K562 (cell line): ENCODE measurements at regions not wholly inside any gene's neighbourhood (a gene's known extent, or its start where the extent isn't known, plus 50 kb on each side); places are given as distances from the start of the nearest gene placed in this dataset.

ENCODE experiments used
- ATAC-seq: fragments of 200-7000 bp; cut with Tn5 transposase; 3 replicates; pipeline ENCODE4 v1.9.1; 2020; ENCODE audit warnings: moderate library complexity
- BruUV-seq: library from RNA; stranded (reverse); fragments of 400-500 nt; replicated peaks from 2 replicates; lab custom pipeline; 2021; lab: Mats Ljungman, UMichigan
- CTCF ChIA-PET: fragments of 300-600 bp; formaldehyde crosslinking; extraction: SDS; loops from one replicate; lab custom pipeline; 2021; ENCODE audit warnings: low intra/inter-chr PET ratio; lab: Yijun Ruan, JAX
- POLR2A ChIA-PET: fragments of 300-600, 350-650 bp; sonication (Branson Sonifier 250); formaldehyde crosslinking; extraction: SDS; loops from one replicate; lab custom pipeline; 2021; ENCODE audit warnings: antibody characterized with exemption, inconsistent platforms; lab: Yijun Ruan, JAX
- DNase-seq, 4 experiments: peaks; one replicate each; pipeline versions ENCODE4 v3.0.0 to v3.0.0-alpha.2; 2011 to 2018; ENCODE audit warnings: low spot score in 3 of 4, mixed read lengths in 3 of 4; ENCODE audit errors: extremely low read depth in 1 of 4
- FAIRE-seq: peaks from 2 replicates; lab custom pipeline; 2011; peaks lifted over from hg19 to GRCh38; lab: Jason Lieb, UNC
- H2AFZ ChIP-seq: 2 replicates; pipeline ENCODE4 v1.6.0; 2011; ENCODE audit warnings: low read depth, low read length, control low read depth, inconsistent platforms
- H3K27ac ChIP-seq: fragments of 200-600 bp; 3 replicates; pipeline ENCODE4 v1.8.0; 2011; ENCODE audit warnings: low read depth, mild to moderate bottlenecking, control low read depth, inconsistent platforms, low read length, moderate library complexity, mixed read lengths; ENCODE audit errors: extremely low read depth
- H3K27me3 ChIP-seq, 2 experiments: fragments of 300-600 bp in 1 of 2; 2 replicates in 1 of 2; 3 replicates in 1 of 2; pipeline versions ENCODE4 v1.6.0 to v1.8.0; 2011; ENCODE audit warnings: inconsistent platforms in 2 of 2, low read length in 2 of 2, mild to moderate bottlenecking in 1 of 2, mixed read lengths in 1 of 2, moderate library complexity in 1 of 2; ENCODE audit not compliant: control insufficient read depth in 2 of 2, insufficient read depth in 2 of 2
- H3K36me3 ChIP-seq: fragments of 300-600 bp; 3 replicates; pipeline ENCODE4 v1.8.0; 2011; ENCODE audit warnings: mild to moderate bottlenecking, low read length, inconsistent platforms; ENCODE audit not compliant: control insufficient read depth, insufficient read depth
- H3K4me1 ChIP-seq, 2 experiments: fragments of 200-600 bp in 1 of 2; replicated peaks in 1 of 2; 2 replicates in 1 of 2; 3 replicates in 1 of 2; pipeline versions ENCODE4 v1.5.1 to v1.8.0; 2011; ENCODE audit warnings: inconsistent platforms in 2 of 2, low read length in 2 of 2, mild to moderate bottlenecking in 1 of 2, mixed read lengths in 1 of 2, moderate library complexity in 1 of 2; ENCODE audit not compliant: control insufficient read depth in 2 of 2, insufficient read depth in 2 of 2
- H3K4me2 ChIP-seq: 2 replicates; pipeline ENCODE4 v1.6.1; 2011; ENCODE audit warnings: low read length, control low read depth, inconsistent platforms, mixed read lengths; ENCODE audit not compliant: insufficient read depth
- H3K4me3 ChIP-seq: fragments of 200-600 bp; sonication (generic), shearing (Covaris generic); 2 replicates; pipeline ENCODE4 v1.5.1; 2016; ENCODE audit warnings: control low read depth, inconsistent platforms
- H3K79me2 ChIP-seq: fragments of 200-600 bp; 3 replicates; pipeline ENCODE4 v1.8.0; 2011; ENCODE audit warnings: low read length, inconsistent platforms; ENCODE audit not compliant: control insufficient read depth, insufficient read depth
- H3K9ac ChIP-seq, 2 experiments: 2 replicates each; pipeline versions ENCODE4 v1.6.0 to v1.6.1; 2011; ENCODE audit warnings: low read depth in 2 of 2, low read length in 2 of 2, control low read depth in 1 of 2, inconsistent platforms in 1 of 2, mild to moderate bottlenecking in 1 of 2, mixed read lengths in 1 of 2; ENCODE audit not compliant: insufficient read depth in 1 of 2
- H3K9me1 ChIP-seq: one replicate; pipeline ENCODE4 v1.6.0; 2011; ENCODE audit warnings: inconsistent platforms, mild to moderate bottlenecking, low read length, moderate library complexity; ENCODE audit not compliant: control insufficient read depth, insufficient read depth
- H3K9me3 ChIP-seq: replicated peaks from 2 replicates; pipeline ENCODE4 v1.5.1; 2011; ENCODE audit warnings: low read depth, low read length, inconsistent platforms; ENCODE audit not compliant: control insufficient read depth, insufficient read depth
- H4K20me1 ChIP-seq: replicated peaks from 2 replicates; pipeline ENCODE4 v1.6.1; 2011; ENCODE audit warnings: low read length, inconsistent platforms, mixed read lengths; ENCODE audit not compliant: control insufficient read depth, insufficient read depth
- CLOCK ChIP-seq: fragments of 250-450 bp; sonication (Bioruptor Pico); IDR thresholded peaks from 2 replicates; pipeline ENCODE4 v1.4.0; 2020; ENCODE audit warnings: mild to moderate bottlenecking, moderate library complexity, borderline replicate concordance
- ID3 ChIP-seq, 2 experiments: fragments of 250-450 bp in 1 of 2; fragments of 450-650 bp in 1 of 2; sonication (Bioruptor Pico) in 1 of 2; IDR thresholded peaks; 2 replicates each; pipeline versions ENCODE4 v1.6.1 to v1.8.0; 2016 to 2021; ENCODE audit warnings: mild to moderate bottlenecking in 2 of 2, moderate library complexity in 2 of 2, missing compliant biosample characterization in 1 of 2, missing genetic modification characterization in 1 of 2
- PHF21A ChIP-seq: fragments of 450-650 bp; IDR thresholded peaks from 2 replicates; pipeline ENCODE4 v1.6.1; 2017; ENCODE audit warnings: low read depth, borderline replicate concordance
- STAT6 ChIP-seq: sonication (generic); formaldehyde crosslinking; IDR thresholded peaks from 2 replicates; pipeline ENCODE4 v1.8.1; 2023; ENCODE audit warnings: mild to moderate bottlenecking, missing genetic modification reagents
- WGBS: fragments of 100-300 bp; shearing (Covaris generic); methylation state at CpG from one replicate; pipeline ENCODE4 v1.1.6; 2016; ENCODE audit warnings: low coverage, mixed read lengths; ENCODE audit not compliant: insufficient coverage; ENCODE audit errors: missing lambda C conversion rate; 5-methylcytosine and 5-hydroxymethylcytosine counted together
- in situ Hi-C: fragments of 300-500 bp; cut with MboI; formaldehyde crosslinking; loops from 4 replicates; pipeline ENCODE4 v1.15.0; 2018; ENCODE audit warnings: inconsistent platforms, mixed read lengths
- intact Hi-C: fragments of 100-400 bp; cut with micrococcal nuclease; formaldehyde crosslinking; loops from 2 replicates; pipeline ENCODE4 v1.14.2; 2022

- intact Hi-C loops (no loop called here), in situ Hi-C loops (no loop called here)
- FAIRE-seq, result no peak
- Histone ChIP-seq H2AFZ (no peak overlapping the region), H3K9me3 (peaks cover 3% of the 10 kb centered on the region; the same call in 1 of the 2 replicates), H4K20me1 (no peaks in the 10 kb centered on the region), H3K4me1 (no peaks in the 10 kb centered on the region), H3K9me1 (no peaks in the 10 kb centered on the region), H3K27me3 (no peaks in the 10 kb centered on the region), H3K4me3 (no peak overlapping the region), H3K27ac (no peak overlapping the region), H3K9ac (no peak overlapping the region), H3K4me2 (no peak overlapping the region), H3K79me2 (no peaks in the 10 kb centered on the region), H3K36me3 (no peaks in the 10 kb centered on the region)
- CTCF ChIA-PET, result no interaction called here
- no peak for DNase-seq
- BruUV-seq, result no TSS peak
- no peak for ATAC-seq
- POLR2A ChIA-PET, result no interaction called here
- TF ChIP-seq PHF21A, result no peak
- WGBS, result 0% methylated on average over 1 of the region's 1 CpG
Observed at GRCh38 chr1:5129746-5130355, 475.4 kb downstream of the AJAP1 start.

- no peak for ATAC-seq
- POLR2A ChIA-PET, result no interaction called here
- TF ChIP-seq CLOCK (CRISPR knock-in tag) (no peak), STAT6 (CRISPR knock-in tag) (no peak), ID3 (CRISPR knock-in tag; IDR thresholded peaks at IDR 0.05) (no peak), ID3 (tag; IDR thresholded peaks at IDR 0.05) (no peak)
Observed at GRCh38 chr1:5125208-5125607, 470.8 kb downstream of the AJAP1 start.

More at GRCh38 chr1:5125208-5125607, 470.8 kb downstream of the AJAP1 start:
- Histone ChIP-seq H3K27me3 (no peaks in the 10 kb centered on the region), H3K36me3 (no peaks in the 10 kb centered on the region), H3K79me2 (no peaks in the 10 kb centered on the region), H3K27ac (no peak overlapping the region), H2AFZ (no peak overlapping the region), H3K9me3 (peaks cover 3% of the 10 kb centered on the region; the same call in 1 of the 2 replicates), H4K20me1 (no peaks in the 10 kb centered on the region), H3K9me1 (no peaks in the 10 kb centered on the region), H3K4me1 (no peaks in the 10 kb centered on the region), H3K9ac (no peak overlapping the region), H3K4me2 (no peak overlapping the region), H3K4me3 (no peak overlapping the region)
- DNase-seq, result no peak
- 1% methylated on average over 7 of the region's 7 CpGs for WGBS
- in situ Hi-C loops (no loop called here), intact Hi-C loops (no loop called here)
- no peak for FAIRE-seq
- CTCF ChIA-PET, result no interaction called here
- BruUV-seq, result no TSS peak
